MM.1S (cell line): ENCODE measurements at regions not wholly inside any gene's neighbourhood (a gene's known extent, or its start where the extent isn't known, plus 50 kb on each side); places are given as distances from the start of the nearest gene placed in this dataset.

Experiments
- DNase-seq: peaks from one replicate; pipeline ENCODE4 v3.0.0-alpha.2; 2015
- H2AFZ ChIP-seq: fragments of 300-600 bp; sonication (generic); 2 replicates; pipeline ENCODE4 v1.6.0; 2016; ENCODE audit warnings: antibody characterized with exemption, low read length
- H3F3A ChIP-seq: fragments of 300-600 bp; sonication (generic); 2 replicates; pipeline ENCODE4 v1.6.1; 2016; ENCODE audit warnings: mild to moderate bottlenecking, antibody characterized with exemption, low read length, moderate library complexity, mixed read lengths; ENCODE audit not compliant: insufficient read depth
- H3K27ac ChIP-seq: fragments of 300-600 bp; sonication (generic); 2 replicates; pipeline ENCODE4 v1.5.1; 2016; ENCODE audit warnings: mild to moderate bottlenecking, low read length
- H3K27me3 ChIP-seq: fragments of 300-600 bp; sonication (generic); replicated peaks from 2 replicates; pipeline ENCODE4 v1.6.0; 2016; ENCODE audit warnings: low read length; ENCODE audit not compliant: insufficient read depth
- H3K36me3 ChIP-seq: fragments of 300-600 bp; sonication (generic); replicated peaks from 2 replicates; pipeline ENCODE4 v1.6.1; 2016; ENCODE audit warnings: mild to moderate bottlenecking, low read length, mixed read lengths; ENCODE audit not compliant: insufficient read depth
- H3K4me1 ChIP-seq: fragments of 300-600 bp; sonication (generic); 2 replicates; pipeline ENCODE4 v1.6.1; 2016; ENCODE audit warnings: low read length, mixed read lengths
- H3K4me2 ChIP-seq: fragments of 300-600 bp; sonication (generic); 2 replicates; pipeline ENCODE4 v1.6.0; 2016; ENCODE audit warnings: low read depth, low read length
- H3K4me3 ChIP-seq: fragments of 300-600 bp; sonication (generic); 2 replicates; pipeline ENCODE4 v1.5.1; 2016; ENCODE audit warnings: low read length, mixed read lengths
- H3K79me2 ChIP-seq: fragments of 300-600 bp; sonication (generic); 2 replicates; pipeline ENCODE4 v1.6.1; 2016; ENCODE audit warnings: mixed run types, low read length, mixed read lengths
- H3K9ac ChIP-seq: fragments of 300-600 bp; sonication (generic); 2 replicates; pipeline ENCODE4 v1.6.1; 2016; ENCODE audit warnings: low read length, mixed read lengths
- H3K9me2 ChIP-seq: fragments of 300-600 bp; sonication (generic); replicated peaks from 2 replicates; pipeline ENCODE4 v1.6.1; 2016; ENCODE audit warnings: mild to moderate bottlenecking, low read length, mixed read lengths; ENCODE audit not compliant: insufficient read depth
- H3K9me3 ChIP-seq: fragments of 300-600 bp; sonication (generic); replicated peaks from 2 replicates; pipeline ENCODE4 v1.6.1; 2016; ENCODE audit warnings: mild to moderate bottlenecking, low read length, mixed read lengths; ENCODE audit not compliant: insufficient read depth
- H4K20me1 ChIP-seq: fragments of 300-600 bp; sonication (generic); 2 replicates; pipeline ENCODE4 v1.6.1; 2016; ENCODE audit warnings: mild to moderate bottlenecking, low read length, moderate library complexity, mixed read lengths; ENCODE audit not compliant: insufficient read depth
- CTCF ChIP-seq: fragments of 300-600 bp; sonication (generic); IDR thresholded peaks from 2 replicates; pipeline ENCODE4 v1.5.1; 2016; ENCODE audit warnings: antibody characterized with exemption, low read length, mixed read lengths
- EZH2 ChIP-seq: fragments of 300-600 bp; sonication (generic); optimal IDR thresholded peaks from 2 replicates; pipeline ENCODE3; 2017; ENCODE audit warnings: low read depth, mild to moderate bottlenecking, antibody characterized with exemption, low read length, mixed read lengths
- EZH2phosphoT487 ChIP-seq: fragments of 300-600 bp; sonication (generic); IDR thresholded peaks from 2 replicates; pipeline ENCODE4 v1.6.1; 2018; ENCODE audit warnings: antibody characterized with exemption, low read length

- Histone ChIP-seq H4K20me1 (no peaks in the 10 kb centered on the region), H3K27ac (no peak overlapping the region), H3K4me2 (no peak overlapping the region), H3K4me1 (no peaks in the 10 kb centered on the region), H3K9ac (no peak overlapping the region), H3K9me3 (no peaks in the 10 kb centered on the region), H3K4me3 (no peak overlapping the region), H2AFZ (no peak overlapping the region), H3K9me2 (no peaks in the 10 kb centered on the region), H3K79me2 (no peaks in the 10 kb centered on the region), H3K27me3 (no peaks in the 10 kb centered on the region), H3F3A (no peaks in the 10 kb centered on the region), H3K36me3 (no peaks in the 10 kb centered on the region)
- no peak for TF ChIP-seq CTCF
- no peak for TF ChIP-seq EZH2
- no peak for TF ChIP-seq EZH2phosphoT487
- DNase-seq, result no peak
These were observed 517.8 kb downstream of the AACS start for GRCh38 chr12:125583071-125583470.

GRCh38 chr12:125586441-125586840 is 521.2 kb downstream of the AACS start:
- Histone ChIP-seq H3K27me3 (no peaks in the 10 kb centered on the region), H2AFZ (no peak overlapping the region), H3K79me2 (no peaks in the 10 kb centered on the region), H3K4me2 (no peak overlapping the region), H3F3A (no peaks in the 10 kb centered on the region), H3K27ac (no peak overlapping the region), H4K20me1 (no peaks in the 10 kb centered on the region), H3K9me3 (no peaks in the 10 kb centered on the region), H3K9ac (no peak overlapping the region), H3K9me2 (no peaks in the 10 kb centered on the region), H3K4me1 (no peaks in the 10 kb centered on the region), H3K36me3 (no peaks in the 10 kb centered on the region), H3K4me3 (no peak overlapping the region)
- TF ChIP-seq EZH2phosphoT487, result no peak
- no peak for TF ChIP-seq CTCF
- TF ChIP-seq EZH2, result no peak
- DNase-seq, result no peak

GRCh38 chr12:125593269-125593668 is 528.0 kb downstream of the AACS start:
- no peak overlapping the region for H3K4me3 ChIP-seq
- H3K9ac ChIP-seq, result no peak overlapping the region
- no peaks in the 10 kb centered on the region for H3K9me2 ChIP-seq
- TF ChIP-seq EZH2 (no peak), EZH2phosphoT487 (no peak), CTCF (no peak)
- H3F3A ChIP-seq, result no peaks in the 10 kb centered on the region
- H3K27me3 ChIP-seq, result no peaks in the 10 kb centered on the region
- no peaks in the 10 kb centered on the region for H3K4me1 ChIP-seq
- no peak overlapping the region for H3K4me2 ChIP-seq
- no peak for DNase-seq
- H2AFZ ChIP-seq, result no peak overlapping the region
- H3K79me2 ChIP-seq, result no peaks in the 10 kb centered on the region
- no peaks in the 10 kb centered on the region for H3K9me3 ChIP-seq
- no peaks in the 10 kb centered on the region for H4K20me1 ChIP-seq
- no peaks in the 10 kb centered on the region for H3K36me3 ChIP-seq
- no peak overlapping the region for H3K27ac ChIP-seq

- H3K27me3 ChIP-seq, result no peaks in the 10 kb centered on the region
- H3K9me3 ChIP-seq, result no peaks in the 10 kb centered on the region
- H3K9ac ChIP-seq, result no peak overlapping the region
- H3F3A ChIP-seq, result no peaks in the 10 kb centered on the region
- no peak overlapping the region for H3K4me2 ChIP-seq
- no peaks in the 10 kb centered on the region for H3K36me3 ChIP-seq
- no peak for DNase-seq
- no peaks in the 10 kb centered on the region for H3K4me1 ChIP-seq
- TF ChIP-seq EZH2phosphoT487 (no peak), CTCF (no peak), EZH2 (no peak)
- H3K4me3 ChIP-seq, result no peak overlapping the region
- H2AFZ ChIP-seq, result no peak overlapping the region
- H3K9me2 ChIP-seq, result no peaks in the 10 kb centered on the region
- no peaks in the 10 kb centered on the region for H4K20me1 ChIP-seq
- no peak overlapping the region for H3K27ac ChIP-seq
- H3K79me2 ChIP-seq, result no peaks in the 10 kb centered on the region
These were observed 539.7 kb downstream of the AACS start for GRCh38 chr12:125604976-125605375.
